IPS DF 4.7 (cell line): ENCODE measurements at regions not wholly inside any gene's neighbourhood (a gene's known extent, or its start where the extent isn't known, plus 50 kb on each side); places are given as distances from the start of the nearest gene placed in this dataset.
A peak's percentile ranks its signal among the peaks of the same experiment; 100 is the strongest.

ENCODE experiments used
- DNase-seq: peaks from one replicate; pipeline ENCODE4 v3.0.0-alpha.2; 2013; ENCODE audit warnings: low spot score; ENCODE audit errors: extremely low read depth

- no peak for DNase-seq
Measured at GRCh38 chr13:53200498-53201453, 172.2 kb downstream of the OLFM4 start.

- no peak for DNase-seq
Measured at GRCh38 chr13:53201454-53202225, 173.0 kb downstream of the OLFM4 start.

GRCh38 chr13:53204598-53204997 is 176.0 kb downstream of the OLFM4 start:
- no peak for DNase-seq

- no peak for DNase-seq
Measured at GRCh38 chr13:53206455-53206854, 177.8 kb downstream of the OLFM4 start.

- DNase-seq: no peak
Measured at GRCh38 chr13:53207556-53207955, 178.9 kb downstream of the OLFM4 start.

- DNase-seq: no peak
Measured at GRCh38 chr13:53214433-53214832, 185.8 kb downstream of the OLFM4 start.

- DNase-seq: no peak
Measured at GRCh38 chr13:53215563-53215962, 186.9 kb downstream of the OLFM4 start.

- DNase-seq: no peak
Measured at GRCh38 chr13:53216773-53217172, 188.2 kb downstream of the OLFM4 start.

- DNase-seq: no peak
Measured at GRCh38 chr13:53217194-53217593, 188.6 kb downstream of the OLFM4 start.

GRCh38 chr13:53220038-53220437 is 191.4 kb downstream of the OLFM4 start:
- DNase-seq: no peak

- DNase-seq: no peak
Measured at GRCh38 chr13:53237696-53238095, 209.1 kb downstream of the OLFM4 start.

GRCh38 chr13:53238261-53238660 is 209.6 kb downstream of the OLFM4 start:
- DNase-seq: no peak

GRCh38 chr13:53240401-53241025 is 211.9 kb downstream of the OLFM4 start:
- no peak for DNase-seq

GRCh38 chr13:53241891-53242348 is 213.3 kb downstream of the OLFM4 start:
- no peak for DNase-seq

- no peak for DNase-seq
Measured at GRCh38 chr13:53249236-53249635, 220.6 kb downstream of the OLFM4 start.

- peak; percentile 51 for DNase-seq
Measured at GRCh38 chr13:53250272-53250875, 221.8 kb downstream of the OLFM4 start.

- DNase-seq: no peak
Measured at GRCh38 chr13:53250977-53251376, 222.4 kb downstream of the OLFM4 start.

- DNase-seq: no peak
Measured at GRCh38 chr13:53254500-53254899, 225.9 kb downstream of the OLFM4 start.

GRCh38 chr13:53255795-53256194 is 227.2 kb downstream of the OLFM4 start:
- DNase-seq: no peak

GRCh38 chr13:53260594-53260993 is 232.0 kb downstream of the OLFM4 start:
- no peak for DNase-seq

- DNase-seq: no peak
Measured at GRCh38 chr13:53264751-53265385, 236.3 kb downstream of the OLFM4 start.
